GM23338 (cell line): ENCODE measurements at regions not wholly inside any gene's neighbourhood (a gene's known extent, or its start where the extent isn't known, plus 50 kb on each side); places are given as distances from the start of the nearest gene placed in this dataset.

ENCODE experiments used
- ATAC-seq: fragments of 200-7000 bp; cut with Tn5 transposase; 3 replicates; pipeline ENCODE4 v1.9.1; 2020
- DNase-seq: peaks from one replicate; pipeline ENCODE4 v3.0.0-alpha.2; 2015; ENCODE audit warnings: low spot score
- H2AFZ ChIP-seq: fragments of 200-600 bp; sonication (generic); 2 replicates; pipeline ENCODE4 v1.8.0; 2016; ENCODE audit warnings: antibody characterized with exemption, mild to moderate bottlenecking, moderate library complexity
- H3F3A ChIP-seq: fragments of 200-600 bp; sonication (generic); replicated peaks from 2 replicates; pipeline ENCODE4 v1.8.0; 2017; ENCODE audit warnings: antibody characterized with exemption, mixed run types, low read depth
- H3K27ac ChIP-seq: fragments of 200-600 bp; sonication (generic); 2 replicates; pipeline ENCODE4 v1.6.1; 2016; ENCODE audit warnings: low read depth
- H3K27me3 ChIP-seq: fragments of 200-600 bp; sonication (generic); 2 replicates; pipeline ENCODE4 v1.8.0; 2016; ENCODE audit warnings: mild to moderate bottlenecking, mixed run types, moderate library complexity; ENCODE audit not compliant: insufficient read depth
- H3K36me3 ChIP-seq: fragments of 200-600 bp; sonication (generic); 2 replicates; pipeline ENCODE4 v1.8.0; 2016; ENCODE audit warnings: mild to moderate bottlenecking; ENCODE audit not compliant: insufficient read depth
- H3K4me1 ChIP-seq: fragments of 200-600 bp; sonication (generic); 2 replicates; pipeline ENCODE4 v1.8.0; 2016; ENCODE audit warnings: mild to moderate bottlenecking, moderate library complexity; ENCODE audit not compliant: insufficient read depth
- H3K4me2 ChIP-seq: fragments of 200-600 bp; sonication (generic); 2 replicates; pipeline ENCODE4 v1.7.1; 2017; ENCODE audit warnings: mixed run types
- H3K4me3 ChIP-seq: fragments of 200-600 bp; sonication (generic); 2 replicates; pipeline ENCODE4 v1.6.1; 2016; ENCODE audit warnings: mixed run types
- H3K79me2 ChIP-seq: fragments of 200-600 bp; sonication (generic); replicated peaks from 2 replicates; pipeline ENCODE4 v1.8.0; 2017; ENCODE audit warnings: mild to moderate bottlenecking; ENCODE audit not compliant: insufficient read depth
- H3K9me2 ChIP-seq: fragments of 200-600 bp; sonication (generic); 2 replicates; pipeline ENCODE4 v1.8.0; 2017; ENCODE audit not compliant: insufficient read depth
- H4K20me1 ChIP-seq: fragments of 200-600 bp; sonication (generic); replicated peaks from 2 replicates; pipeline ENCODE4 v1.8.0; 2017; ENCODE audit warnings: mild to moderate bottlenecking; ENCODE audit not compliant: insufficient read depth
- H3K27ac Mint-ChIP-seq: 2 replicates; pipeline ENCODE4 v1.8.0; 2020; ENCODE audit warnings: inconsistent platforms, mild to moderate bottlenecking, moderate library complexity, mixed read lengths
- H3K27me3 Mint-ChIP-seq: 3 replicates; pipeline ENCODE4 v1.8.0; 2022; ENCODE audit warnings: low read depth, mild to moderate bottlenecking, moderate library complexity, mixed read lengths, inconsistent platforms; ENCODE audit not compliant: insufficient read depth, poor library complexity
- H3K36me3 Mint-ChIP-seq: 3 replicates; pipeline ENCODE4 v1.8.0; 2021; ENCODE audit warnings: low read depth, mild to moderate bottlenecking, inconsistent platforms, moderate library complexity, mixed read lengths
- H3K4me1 Mint-ChIP-seq: 3 replicates; pipeline ENCODE4 v1.8.0; 2020; ENCODE audit warnings: mild to moderate bottlenecking, inconsistent platforms, mixed read lengths
- H3K4me3 Mint-ChIP-seq: 3 replicates; pipeline ENCODE4 v1.8.0; 2021; ENCODE audit warnings: moderate library complexity, mild to moderate bottlenecking, inconsistent platforms, mixed read lengths
- H3K9me3 Mint-ChIP-seq: 3 replicates; pipeline ENCODE4 v1.8.0; 2020; ENCODE audit warnings: moderate library complexity, mild to moderate bottlenecking, inconsistent platforms, mixed read lengths
- CREB1 ChIP-seq: fragments of 250-450 bp; sonication (Bioruptor Pico); IDR thresholded peaks from 2 replicates; pipeline ENCODE4 v1.5.0; 2020; ENCODE audit warnings: low read depth, mild to moderate bottlenecking, moderate library complexity
- CTCF ChIP-seq, 2 experiments: fragments of 200-600 bp in 1 of 2; sonication (generic) in 1 of 2; conservative IDR thresholded peaks; 2 replicates each; pipeline versions ENCODE4 v1.5.1 to v1.6.1; 2016 to 2017; ENCODE audit warnings: antibody characterized with exemption in 2 of 2, low read depth in 2 of 2, mild to moderate bottlenecking in 2 of 2, moderate library complexity in 1 of 2
- ETS1 ChIP-seq: IDR thresholded peaks from 2 replicates; pipeline ENCODE4 v1.6.1; 2016; ENCODE audit warnings: antibody characterized with exemption
- EZH2 ChIP-seq: fragments of 200-600 bp; sonication (generic); IDR thresholded peaks from one replicate; pipeline ENCODE4 v1.8.0; 2017; ENCODE audit warnings: antibody characterized with exemption, mild to moderate bottlenecking, low read depth; ENCODE audit not compliant: unreplicated experiment
- EZH2phosphoT487 ChIP-seq: fragments of 200-600 bp; sonication (generic); IDR thresholded peaks from one replicate; pipeline ENCODE4 v1.8.1; 2018; ENCODE audit warnings: antibody characterized with exemption; ENCODE audit not compliant: unreplicated experiment
- NANOG ChIP-seq: IDR thresholded peaks from 2 replicates; pipeline ENCODE4 v1.6.1; 2016; ENCODE audit warnings: antibody characterized with exemption, borderline replicate concordance
- STAT1 ChIP-seq: IDR thresholded peaks from one replicate; pipeline ENCODE4 v1.6.1; 2016; ENCODE audit warnings: antibody characterized with exemption; ENCODE audit not compliant: unreplicated experiment
- ZNF114 ChIP-seq: fragments of 250-450 bp; sonication (Bioruptor Pico); IDR thresholded peaks from 2 replicates; pipeline ENCODE4 v1.5.0; 2020; ENCODE audit warnings: mild to moderate bottlenecking, moderate library complexity
- ZNF331 ChIP-seq: fragments of 250-450 bp; sonication (Bioruptor Pico); IDR thresholded peaks from 2 replicates; pipeline ENCODE4 v1.5.0; 2020; ENCODE audit warnings: low read depth, mild to moderate bottlenecking, moderate library complexity
- TF ChIP-seq, protein P1 (sequence below): fragments of 250-450 bp; sonication (Bioruptor Pico); IDR thresholded peaks from 2 replicates; pipeline ENCODE4 v1.5.0; 2020; ENCODE audit warnings: mild to moderate bottlenecking, moderate library complexity

DNA sequence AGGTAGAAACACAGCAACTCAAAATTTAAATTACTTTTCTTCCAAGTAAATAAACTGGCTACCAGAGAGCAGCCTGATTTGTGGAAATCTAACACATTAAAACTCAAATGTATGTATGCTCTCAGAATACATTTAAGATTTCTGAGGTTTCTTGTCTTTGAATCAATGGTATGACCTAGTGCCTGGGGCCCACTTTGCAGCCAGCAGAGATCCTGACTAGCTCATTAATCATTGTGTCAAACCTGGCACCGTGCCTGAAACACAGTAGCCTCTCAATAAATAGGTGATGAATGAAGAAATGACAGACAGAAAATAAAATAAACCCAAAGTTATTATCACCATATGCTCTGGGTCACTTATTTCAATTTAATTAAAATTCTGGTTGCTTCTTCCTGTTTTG is 176.2 kb upstream of the FAT3 start (continued):
- TF ChIP-seq ETS1 (no peak), CREB1 (CRISPR knock-in tag) (no peak), STAT1 (no peak)

DNA sequence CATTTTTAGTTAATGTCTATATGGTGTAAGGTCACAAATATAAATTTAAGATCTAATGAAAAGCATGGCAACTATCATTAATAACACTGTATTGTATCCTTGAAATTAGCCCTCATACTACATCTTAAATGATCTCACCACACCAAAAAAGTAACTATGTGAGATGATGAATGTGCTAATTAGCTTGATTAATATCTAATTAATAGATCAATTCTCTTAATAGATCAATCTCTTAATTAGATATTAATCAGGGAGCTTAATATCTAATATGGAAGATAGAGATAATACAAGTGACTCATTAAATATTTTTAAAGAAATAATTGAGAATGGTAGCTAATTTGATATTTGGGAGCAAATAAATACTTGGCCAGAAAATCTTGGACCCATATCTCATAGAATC is 178.5 kb upstream of the FAT3 start:
- H3K36me3 Mint-ChIP-seq: no peaks in the 10 kb centered on the region
- Histone ChIP-seq H4K20me1 (no peaks in the 10 kb centered on the region), H3K4me1 (no peaks in the 10 kb centered on the region), H3K4me2 (no peak overlapping the region), H3K27me3 (no peaks in the 10 kb centered on the region), H3K4me3 (no peak overlapping the region), H3K36me3 (no peaks in the 10 kb centered on the region), H3K9me2 (no peaks in the 10 kb centered on the region), H3K79me2 (no peaks in the 10 kb centered on the region), H2AFZ (no peak overlapping the region), H3K27ac (no peak overlapping the region), H3F3A (no peaks in the 10 kb centered on the region)
- no peak for DNase-seq
- H3K4me3 Mint-ChIP-seq: no peak overlapping the region
- TF ChIP-seq CREB1 (CRISPR knock-in tag) (no peak), NANOG (no peak), CTCF (conservative IDR thresholded peaks at IDR 0.05; ENCODE audit: low read depth in 2 of 2) (no peak), ZNF331 (CRISPR knock-in tag) (no peak), EZH2 (no peak), EZH2phosphoT487 (no peak)
- H3K27ac Mint-ChIP-seq: no peak overlapping the region
- peaks cover 2% of the 10 kb centered on the region; the same call in 1 of the 3 replicates for H3K4me1 Mint-ChIP-seq
- H3K27me3 Mint-ChIP-seq: peaks cover 2% of the 10 kb centered on the region
- no peak for ATAC-seq
- H3K9me3 Mint-ChIP-seq: no peaks in the 10 kb centered on the region

GRCh38 chr11:92045301-92045700 is 179.3 kb upstream of the FAT3 start:
- H2AFZ ChIP-seq: peak overlapping the region; percentile 45; the same call in 1 of the 2 replicates
- no peaks in the 10 kb centered on the region for H3K36me3 Mint-ChIP-seq
- H3K4me3 ChIP-seq: no peak overlapping the region
- no peaks in the 10 kb centered on the region for H4K20me1 ChIP-seq
- no peaks in the 10 kb centered on the region for H3K36me3 ChIP-seq
- DNase-seq (no peak), ATAC-seq (no peak)
- H3K9me3 Mint-ChIP-seq: no peaks in the 10 kb centered on the region
- H3K4me1 Mint-ChIP-seq: peaks cover 2% of the 10 kb centered on the region; the same call in 1 of the 3 replicates
- H3K27ac Mint-ChIP-seq: no peak overlapping the region
- H3K27me3 Mint-ChIP-seq: peaks cover 2% of the 10 kb centered on the region
- TF ChIP-seq STAT1 (no peak), ZNF114 (no peak), EZH2 (no peak), NANOG (no peak), EZH2phosphoT487 (no peak), ETS1 (no peak)
- TF ChIP-seq, protein P1, sequence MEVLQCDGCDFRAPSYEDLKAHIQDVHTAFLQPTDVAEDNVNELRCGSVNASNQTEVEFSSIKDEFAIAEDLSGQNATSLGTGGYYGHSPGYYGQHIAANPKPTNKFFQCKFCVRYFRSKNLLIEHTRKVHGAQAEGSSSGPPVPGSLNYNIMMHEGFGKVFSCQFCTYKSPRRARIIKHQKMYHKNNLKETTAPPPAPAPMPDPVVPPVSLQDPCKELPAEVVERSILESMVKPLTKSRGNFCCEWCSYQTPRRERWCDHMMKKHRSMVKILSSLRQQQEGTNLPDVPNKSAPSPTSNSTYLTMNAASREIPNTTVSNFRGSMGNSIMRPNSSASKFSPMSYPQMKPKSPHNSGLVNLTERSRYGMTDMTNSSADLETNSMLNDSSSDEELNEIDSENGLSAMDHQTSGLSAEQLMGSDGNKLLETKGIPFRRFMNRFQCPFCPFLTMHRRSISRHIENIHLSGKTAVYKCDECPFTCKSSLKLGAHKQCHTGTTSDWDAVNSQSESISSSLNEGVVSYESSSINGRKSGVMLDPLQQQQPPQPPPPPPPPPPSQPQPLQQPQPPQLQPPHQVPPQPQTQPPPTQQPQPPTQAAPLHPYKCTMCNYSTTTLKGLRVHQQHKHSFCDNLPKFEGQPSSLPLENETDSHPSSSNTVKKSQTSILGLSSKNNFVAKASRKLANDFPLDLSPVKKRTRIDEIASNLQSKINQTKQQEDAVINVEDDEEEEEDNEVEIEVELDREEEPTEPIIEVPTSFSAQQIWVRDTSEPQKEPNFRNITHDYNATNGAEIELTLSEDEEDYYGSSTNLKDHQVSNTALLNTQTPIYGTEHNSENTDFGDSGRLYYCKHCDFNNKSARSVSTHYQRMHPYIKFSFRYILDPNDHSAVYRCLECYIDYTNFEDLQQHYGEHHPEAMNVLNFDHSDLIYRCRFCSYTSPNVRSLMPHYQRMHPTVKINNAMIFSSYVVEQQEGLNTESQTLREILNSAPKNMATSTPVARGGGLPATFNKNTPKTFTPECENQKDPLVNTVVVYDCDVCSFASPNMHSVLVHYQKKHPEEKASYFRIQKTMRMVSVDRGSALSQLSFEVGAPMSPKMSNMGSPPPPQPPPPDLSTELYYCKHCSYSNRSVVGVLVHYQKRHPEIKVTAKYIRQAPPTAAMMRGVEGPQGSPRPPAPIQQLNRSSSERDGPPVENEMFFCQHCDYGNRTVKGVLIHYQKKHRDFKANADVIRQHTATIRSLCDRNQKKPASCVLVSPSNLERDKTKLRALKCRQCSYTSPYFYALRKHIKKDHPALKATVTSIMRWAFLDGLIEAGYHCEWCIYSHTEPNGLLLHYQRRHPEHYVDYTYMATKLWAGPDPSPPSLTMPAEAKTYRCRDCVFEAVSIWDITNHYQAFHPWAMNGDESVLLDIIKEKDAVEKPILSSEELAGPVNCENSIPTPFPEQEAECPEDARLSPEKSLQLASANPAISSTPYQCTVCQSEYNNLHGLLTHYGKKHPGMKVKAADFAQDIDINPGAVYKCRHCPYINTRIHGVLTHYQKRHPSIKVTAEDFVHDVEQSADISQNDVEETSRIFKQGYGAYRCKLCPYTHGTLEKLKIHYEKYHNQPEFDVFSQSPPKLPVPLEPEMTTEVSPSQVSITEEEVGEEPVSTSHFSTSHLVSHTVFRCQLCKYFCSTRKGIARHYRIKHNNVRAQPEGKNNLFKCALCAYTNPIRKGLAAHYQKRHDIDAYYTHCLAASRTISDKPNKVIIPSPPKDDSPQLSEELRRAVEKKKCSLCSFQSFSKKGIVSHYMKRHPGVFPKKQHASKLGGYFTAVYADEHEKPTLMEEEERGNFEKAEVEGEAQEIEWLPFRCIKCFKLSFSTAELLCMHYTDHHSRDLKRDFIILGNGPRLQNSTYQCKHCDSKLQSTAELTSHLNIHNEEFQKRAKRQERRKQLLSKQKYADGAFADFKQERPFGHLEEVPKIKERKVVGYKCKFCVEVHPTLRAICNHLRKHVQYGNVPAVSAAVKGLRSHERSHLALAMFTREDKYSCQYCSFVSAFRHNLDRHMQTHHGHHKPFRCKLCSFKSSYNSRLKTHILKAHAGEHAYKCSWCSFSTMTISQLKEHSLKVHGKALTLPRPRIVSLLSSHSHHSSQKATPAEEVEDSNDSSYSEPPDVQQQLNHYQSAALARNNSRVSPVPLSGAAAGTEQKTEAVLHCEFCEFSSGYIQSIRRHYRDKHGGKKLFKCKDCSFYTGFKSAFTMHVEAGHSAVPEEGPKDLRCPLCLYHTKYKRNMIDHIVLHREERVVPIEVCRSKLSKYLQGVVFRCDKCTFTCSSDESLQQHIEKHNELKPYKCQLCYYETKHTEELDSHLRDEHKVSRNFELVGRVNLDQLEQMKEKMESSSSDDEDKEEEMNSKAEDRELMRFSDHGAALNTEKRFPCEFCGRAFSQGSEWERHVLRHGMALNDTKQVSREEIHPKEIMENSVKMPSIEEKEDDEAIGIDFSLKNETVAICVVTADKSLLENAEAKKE (CRISPR knock-in tag): no peak
- no peaks in the 10 kb centered on the region for H3K4me1 ChIP-seq
- no peaks in the 10 kb centered on the region for H3K27me3 ChIP-seq
- H3K27ac ChIP-seq: no peak overlapping the region
- H3F3A ChIP-seq: no peaks in the 10 kb centered on the region
- no peaks in the 10 kb centered on the region for H3K79me2 ChIP-seq
- H3K4me3 Mint-ChIP-seq: no peak overlapping the region
- no peaks in the 10 kb centered on the region for H3K9me2 ChIP-seq
- H3K4me2 ChIP-seq: no peak overlapping the region
